Immature natural killer cell (primary cell): ENCODE measurements at regions not wholly inside any gene's neighbourhood (a gene's known extent, or its start where the extent isn't known, plus 50 kb on each side); places are given as distances from the start of the nearest gene placed in this dataset.

Source experiments
- DNase-seq, 3 donors: peaks; one replicate each; pipeline ENCODE4 v3.0.0; 2022; ENCODE audit warnings: mixed read lengths in 1 of 3
- H3K27ac Mint-ChIP-seq, 6 donors: one replicate each; pipeline ENCODE4 v1.8.0; 2020; ENCODE audit warnings: mixed read lengths in 6 of 6, mild to moderate bottlenecking in 5 of 6, inconsistent platforms in 4 of 6, moderate library complexity in 3 of 6
- H3K27me3 Mint-ChIP-seq, 3 donors: one replicate each; pipeline ENCODE4 v1.8.0; 2020 to 2021; ENCODE audit warnings: low read depth in 3 of 3, mild to moderate bottlenecking in 3 of 3, mixed read lengths in 3 of 3, moderate library complexity in 3 of 3, inconsistent platforms in 1 of 3
- H3K36me3 Mint-ChIP-seq, 3 donors: one replicate each; pipeline ENCODE4 v1.8.0; 2020; ENCODE audit warnings: mixed read lengths in 3 of 3, inconsistent platforms in 2 of 3, mild to moderate bottlenecking in 2 of 3
- H3K4me1 Mint-ChIP-seq, 2 donors: one replicate each; pipeline ENCODE4 v1.8.0; 2020; ENCODE audit warnings: inconsistent platforms in 2 of 2, mild to moderate bottlenecking in 2 of 2, mixed read lengths in 2 of 2, moderate library complexity in 1 of 2
- H3K4me3 Mint-ChIP-seq, 5 donors: one replicate each; pipeline ENCODE4 v1.8.0; 2020; ENCODE audit warnings: mild to moderate bottlenecking in 5 of 5, mixed read lengths in 5 of 5, inconsistent platforms in 3 of 5, moderate library complexity in 3 of 5
- H3K9me3 Mint-ChIP-seq, 6 donors: one replicate each; pipeline ENCODE4 v1.8.0; 2020; ENCODE audit warnings: mild to moderate bottlenecking in 6 of 6, mixed read lengths in 6 of 6, inconsistent platforms in 4 of 6, moderate library complexity in 3 of 6

- Mint-ChIP-seq H3K36me3 (no peaks in the 10 kb centered on the region), H3K27me3 (no peaks in the 10 kb centered on the region), H3K27ac (no peak overlapping the region), H3K9me3 (peaks cover 7 to 46% (median 17%) of the 10 kb centered on the region in 6 donors), H3K4me1 (no peaks in the 10 kb centered on the region), H3K4me3 (no peak overlapping the region)
- no peak for DNase-seq
Measured at GRCh38 chr21:24205319-24205718, 1402.0 kb downstream of the MRPL39 start.

GRCh38 chr21:24204641-24205040 is 1402.6 kb downstream of the MRPL39 start:
- Mint-ChIP-seq H3K4me3 (no peak overlapping the region), H3K27me3 (no peaks in the 10 kb centered on the region), H3K27ac (no peak overlapping the region), H3K4me1 (no peaks in the 10 kb centered on the region), H3K9me3 (peaks cover 5 to 42% (median 15%) of the 10 kb centered on the region in 6 donors), H3K36me3 (no peaks in the 10 kb centered on the region)
- DNase-seq: no peak

- Mint-ChIP-seq H3K27me3 (no peaks in the 10 kb centered on the region), H3K4me1 (no peaks in the 10 kb centered on the region), H3K36me3 (no peaks in the 10 kb centered on the region), H3K27ac (no peak overlapping the region), H3K4me3 (no peak overlapping the region), H3K9me3 (peaks cover 0 to 24% (median 4%) of the 10 kb centered on the region in 6 donors)
- DNase-seq: no peak
Measured at GRCh38 chr21:24200052-24200451, 1407.2 kb downstream of the MRPL39 start.

GRCh38 chr21:24197923-24198322 is 1409.4 kb downstream of the MRPL39 start:
- Mint-ChIP-seq H3K4me3 (no peak overlapping the region), H3K36me3 (no peaks in the 10 kb centered on the region), H3K27me3 (no peaks in the 10 kb centered on the region), H3K27ac (no peak overlapping the region), H3K4me1 (no peaks in the 10 kb centered on the region), H3K9me3 (peaks cover 0 to 24% (median 7%) of the 10 kb centered on the region in 6 donors)
- DNase-seq: no peak

GRCh38 chr21:24197132-24197643 is 1410.1 kb downstream of the MRPL39 start:
- Mint-ChIP-seq H3K4me1 (no peaks in the 10 kb centered on the region), H3K9me3 (peaks cover 4 to 27% (median 12%) of the 10 kb centered on the region in 6 donors), H3K36me3 (no peaks in the 10 kb centered on the region), H3K27me3 (no peaks in the 10 kb centered on the region), H3K4me3 (no peak overlapping the region), H3K27ac (no peak overlapping the region)
- DNase-seq: no peak

GRCh38 chr21:24188506-24188905 is 1418.8 kb downstream of the MRPL39 start:
- Mint-ChIP-seq H3K36me3 (no peaks in the 10 kb centered on the region), H3K27me3 (no peaks in the 10 kb centered on the region), H3K4me1 (no peaks in the 10 kb centered on the region), H3K9me3 (peaks cover 6 to 65% (median 18%) of the 10 kb centered on the region in 6 donors), H3K27ac (no peak overlapping the region), H3K4me3 (no peak overlapping the region)
- DNase-seq: no peak

GRCh38 chr21:24183077-24183476 is 1424.2 kb downstream of the MRPL39 start:
- Mint-ChIP-seq H3K4me1 (no peaks in the 10 kb centered on the region), H3K4me3 (no peak overlapping the region), H3K9me3 (peaks cover 9 to 41% (median 17%) of the 10 kb centered on the region in 6 donors), H3K27ac (no peak overlapping the region), H3K36me3 (no peaks in the 10 kb centered on the region), H3K27me3 (no peaks in the 10 kb centered on the region)
- DNase-seq: no peak

GRCh38 chr21:24179110-24179509 is 1428.2 kb downstream of the MRPL39 start:
- Mint-ChIP-seq H3K27me3 (peaks cover 0 to 2% (median 0%) of the 10 kb centered on the region in 3 donors), H3K9me3 (peaks cover 8 to 26% (median 14%) of the 10 kb centered on the region in 6 donors), H3K4me1 (no peaks in the 10 kb centered on the region), H3K36me3 (no peaks in the 10 kb centered on the region), H3K27ac (no peak overlapping the region), H3K4me3 (no peak overlapping the region)
- DNase-seq: no peak

- DNase-seq: no peak
- Mint-ChIP-seq H3K27ac (no peak overlapping the region), H3K9me3 (peaks cover 7 to 28% (median 17%) of the 10 kb centered on the region in 6 donors)
Measured at GRCh38 chr21:24175106-24175505, 1432.2 kb downstream of the MRPL39 start.

GRCh38 chr21:24171736-24172135 is 1435.5 kb downstream of the MRPL39 start:
- Mint-ChIP-seq H3K4me1 (no peaks in the 10 kb centered on the region), H3K36me3 (no peaks in the 10 kb centered on the region), H3K4me3 (no peak overlapping the region), H3K27me3 (peaks cover 0 to 2% (median 2%) of the 10 kb centered on the region in 3 donors), H3K9me3 (peaks cover 4 to 36% (median 17%) of the 10 kb centered on the region in 6 donors), H3K27ac (no peak overlapping the region)
- no peak for DNase-seq

More at GRCh38 chr21:24175106-24175505, 1432.2 kb downstream of the MRPL39 start:
- no peaks in the 10 kb centered on the region for H3K36me3 Mint-ChIP-seq
- H3K27me3 Mint-ChIP-seq: peaks cover 0 to 2% (median 2%) of the 10 kb centered on the region in 3 donors
- H3K4me3 Mint-ChIP-seq: no peak overlapping the region
- H3K4me1 Mint-ChIP-seq: no peaks in the 10 kb centered on the region

- no peak for DNase-seq
- peaks cover 0 to 1% (median 0%) of the 10 kb centered on the region in 3 donors for H3K27me3 Mint-ChIP-seq
- no peak overlapping the region for H3K4me3 Mint-ChIP-seq
- H3K27ac Mint-ChIP-seq: no peak overlapping the region
- H3K36me3 Mint-ChIP-seq: no peaks in the 10 kb centered on the region
- no peaks in the 10 kb centered on the region for H3K4me1 Mint-ChIP-seq
- H3K9me3 Mint-ChIP-seq: peaks cover 0 to 31% (median 9%) of the 10 kb centered on the region in 6 donors
Measured at GRCh38 chr21:24163539-24163938, 1443.7 kb downstream of the MRPL39 start.

- peaks cover 0 to 11% (median 5%) of the 10 kb centered on the region in 6 donors for H3K9me3 Mint-ChIP-seq
- H3K4me3 Mint-ChIP-seq: no peak overlapping the region
Measured at GRCh38 chr21:24160528-24160927, 1446.8 kb downstream of the MRPL39 start.

GRCh38 chr21:24153137-24153536 is 1454.1 kb downstream of the MRPL39 start:
- no peaks in the 10 kb centered on the region for H3K4me1 Mint-ChIP-seq
- no peaks in the 10 kb centered on the region for H3K27me3 Mint-ChIP-seq
- H3K9me3 Mint-ChIP-seq: peaks cover 0 to 15% (median 5%) of the 10 kb centered on the region in 6 donors
- H3K4me3 Mint-ChIP-seq: no peak overlapping the region
- DNase-seq: no peak
- H3K27ac Mint-ChIP-seq: no peak overlapping the region
- no peaks in the 10 kb centered on the region for H3K36me3 Mint-ChIP-seq

More at GRCh38 chr21:24160528-24160927, 1446.8 kb downstream of the MRPL39 start:
- no peaks in the 10 kb centered on the region for H3K36me3 Mint-ChIP-seq
- H3K27me3 Mint-ChIP-seq: peaks cover 0 to 1% (median 0%) of the 10 kb centered on the region in 3 donors
- no peaks in the 10 kb centered on the region for H3K4me1 Mint-ChIP-seq
- DNase-seq: no peak
- no peak overlapping the region for H3K27ac Mint-ChIP-seq

- Mint-ChIP-seq H3K4me1 (no peaks in the 10 kb centered on the region), H3K4me3 (no peak overlapping the region), H3K36me3 (no peaks in the 10 kb centered on the region), H3K27ac (no peak overlapping the region), H3K27me3 (no peaks in the 10 kb centered on the region), H3K9me3 (peaks cover 0 to 15% (median 6%) of the 10 kb centered on the region in 6 donors)
- no peak for DNase-seq
Measured at GRCh38 chr21:24150753-24151152, 1456.5 kb downstream of the MRPL39 start.

- Mint-ChIP-seq H3K36me3 (no peaks in the 10 kb centered on the region), H3K27ac (no peak overlapping the region), H3K4me1 (no peaks in the 10 kb centered on the region), H3K4me3 (no peak overlapping the region), H3K27me3 (no peaks in the 10 kb centered on the region), H3K9me3 (peaks cover 0 to 16% (median 8%) of the 10 kb centered on the region in 6 donors)
- DNase-seq: no peak
Measured at GRCh38 chr21:24148461-24148860, 1458.8 kb downstream of the MRPL39 start.
